ENCODE measurements at regions not wholly inside any gene's neighbourhood (a gene's known extent, or its start where the extent isn't known, plus 50 kb on each side); places are given as distances from the start of the nearest gene placed in this dataset.

- DNase-seq (ENCODE audit: low read depth), result no peak
These were observed 295.3 kb downstream of the PTPRU start for GRCh38 chr1:29531596-29531995.

GRCh38 chr1:29529677-29530278 is 293.5 kb downstream of the PTPRU start:
- DNase-seq (ENCODE audit: low read depth), result no peak

DNA sequence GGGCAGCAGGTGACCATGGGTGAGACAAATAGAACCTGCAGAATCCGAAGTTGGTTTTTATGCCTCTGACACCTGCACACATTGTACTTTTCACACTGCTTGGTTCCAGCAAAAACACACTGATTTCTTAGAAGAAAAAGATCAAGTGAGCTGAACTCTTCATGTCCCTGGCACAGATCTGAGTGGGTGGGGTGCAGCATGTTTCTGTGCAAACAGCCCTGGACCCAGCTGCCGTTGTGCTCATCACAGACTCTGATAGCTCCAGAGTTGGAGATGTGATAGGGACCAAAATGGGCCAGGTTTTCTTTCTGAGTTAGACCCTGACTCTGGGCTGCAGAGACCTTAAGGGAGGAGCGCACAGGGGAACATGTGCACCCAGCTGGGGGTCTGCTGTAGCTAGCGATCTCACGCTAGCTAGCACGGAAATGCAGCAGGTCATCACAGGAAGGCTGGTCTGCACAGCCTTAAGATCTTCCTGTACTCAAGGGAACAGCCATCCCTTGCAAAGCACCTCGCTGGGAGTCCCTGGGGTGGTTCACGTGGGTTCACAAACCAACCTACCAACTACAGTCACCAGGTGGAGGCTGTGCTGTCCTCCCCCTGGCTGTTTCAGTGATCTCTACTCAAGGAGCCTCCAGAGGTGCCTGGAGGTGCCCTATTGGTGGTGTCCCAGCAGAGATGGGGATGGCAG is 291.1 kb downstream of the PTPRU start:
- no peak for DNase-seq (ENCODE audit: low read depth)

DNA sequence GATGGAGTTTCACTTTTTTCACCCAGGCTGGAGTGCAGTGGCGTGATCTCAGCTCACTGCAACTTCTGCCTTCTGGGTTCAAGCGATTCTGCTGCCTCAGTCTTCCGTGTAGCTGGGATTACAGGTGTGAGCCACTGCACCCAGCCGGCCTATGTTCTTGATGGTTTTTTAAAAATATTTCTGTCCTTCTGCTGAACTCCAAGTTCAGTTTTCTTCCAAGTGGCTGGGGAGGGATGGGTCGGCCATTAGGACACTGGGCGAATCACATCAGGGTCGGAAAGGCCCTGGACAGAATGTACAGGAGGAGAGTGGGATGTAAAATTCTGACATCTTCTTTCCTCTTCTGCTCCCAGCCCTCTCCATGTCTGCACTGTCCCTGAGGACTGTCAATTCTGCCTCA is 289.6 kb downstream of the PTPRU start:
- DNase-seq (ENCODE audit: low read depth), result no peak

DNA sequence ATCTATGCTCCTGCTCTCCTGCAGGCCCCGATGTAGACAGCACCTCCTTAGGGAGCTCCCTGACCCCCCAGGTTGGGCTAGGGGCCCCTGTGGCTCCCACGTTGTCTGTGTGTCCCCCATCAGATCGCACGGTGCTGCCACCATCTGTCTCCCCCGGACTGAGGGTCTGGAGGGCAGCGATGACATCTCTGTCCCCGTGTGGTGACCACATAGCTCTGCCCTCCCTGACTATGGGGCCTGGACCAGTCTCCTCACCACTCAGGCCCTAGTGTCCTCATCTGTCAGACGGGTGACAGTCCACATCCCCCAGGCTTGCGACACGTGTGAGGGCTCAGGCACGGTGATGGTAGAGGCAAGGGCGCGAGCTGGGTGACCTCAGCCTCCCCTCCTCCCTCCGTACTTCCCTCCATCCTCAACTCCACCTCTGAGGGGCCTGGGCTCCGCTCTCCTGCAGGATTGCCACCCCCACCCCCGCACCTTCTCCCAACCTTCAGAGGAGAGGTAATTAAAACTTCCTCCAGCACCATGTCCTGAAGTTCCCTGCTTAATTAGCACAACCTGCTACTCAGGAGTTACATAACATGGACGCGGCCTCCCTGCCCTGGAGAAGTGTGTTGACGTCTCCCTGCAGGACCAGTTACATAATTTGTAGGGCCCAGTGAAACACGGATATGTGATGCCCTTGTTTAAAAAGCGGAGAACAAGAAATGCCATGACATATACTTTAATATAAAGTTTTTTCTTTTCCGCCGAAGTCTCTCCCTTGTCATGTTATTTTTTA is 288.2 kb downstream of the PTPRU start:
- no peak for DNase-seq (ENCODE audit: low read depth)

- no peak for DNase-seq (ENCODE audit: low read depth)
These were observed 287.3 kb downstream of the PTPRU start for GRCh38 chr1:29523576-29523975.

- no peak for DNase-seq (ENCODE audit: low read depth)
These were observed 286.8 kb downstream of the PTPRU start for GRCh38 chr1:29523136-29523535.

DNA sequence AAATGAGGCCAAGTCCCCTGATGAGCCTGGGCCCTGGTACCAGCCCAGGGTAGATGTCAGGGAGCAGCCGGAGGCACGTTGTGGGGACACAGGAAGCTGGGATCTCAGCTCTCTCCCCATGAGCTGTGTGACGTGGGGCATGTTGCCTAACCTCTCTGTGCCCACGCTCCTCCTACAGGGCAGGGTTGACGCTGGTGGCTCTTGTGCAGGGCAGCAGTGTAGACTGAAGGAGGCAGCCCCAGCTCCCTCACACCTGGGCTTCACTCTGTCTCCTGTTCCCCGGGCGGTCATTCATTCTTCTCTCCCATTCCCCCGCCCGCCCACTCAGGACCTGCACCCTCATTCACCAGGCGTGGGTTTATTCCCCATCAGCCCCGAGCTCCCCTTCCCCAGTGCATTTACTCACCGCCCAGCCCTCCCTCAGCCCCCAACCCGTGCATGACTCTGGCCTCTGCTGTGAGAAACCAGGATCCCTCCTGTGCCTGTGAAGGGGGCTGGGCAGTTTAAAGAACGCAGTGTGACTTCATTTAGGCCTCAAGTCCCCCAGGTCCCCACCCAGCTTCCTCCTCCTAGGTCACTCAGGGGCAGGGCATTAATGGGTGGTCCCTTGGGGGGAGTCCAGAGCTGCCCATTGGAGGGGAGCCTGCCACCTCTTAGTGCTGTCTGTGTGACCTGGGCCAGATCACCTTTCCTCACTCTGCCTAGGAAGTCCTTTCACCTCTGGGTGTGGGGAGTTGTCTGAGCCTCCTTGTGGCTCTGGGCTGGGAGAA is 285.7 kb downstream of the PTPRU start:
- no peak for DNase-seq (ENCODE audit: low read depth)

- DNase-seq (ENCODE audit: low read depth), result no peak
These were observed 285.1 kb downstream of the PTPRU start for GRCh38 chr1:29521438-29521715.

- no peak for DNase-seq (ENCODE audit: low read depth)
These were observed 284.5 kb downstream of the PTPRU start for GRCh38 chr1:29520571-29521437.

GRCh38 chr1:29519788-29520110 is 283.4 kb downstream of the PTPRU start:
- DNase-seq (ENCODE audit: low read depth), result no peak

GRCh38 chr1:29519108-29519787 is 282.9 kb downstream of the PTPRU start:
- DNase-seq (ENCODE audit: low read depth), result no peak

- no peak for DNase-seq (ENCODE audit: low read depth)
These were observed 282.0 kb downstream of the PTPRU start for GRCh38 chr1:29518183-29518835.

DNA sequence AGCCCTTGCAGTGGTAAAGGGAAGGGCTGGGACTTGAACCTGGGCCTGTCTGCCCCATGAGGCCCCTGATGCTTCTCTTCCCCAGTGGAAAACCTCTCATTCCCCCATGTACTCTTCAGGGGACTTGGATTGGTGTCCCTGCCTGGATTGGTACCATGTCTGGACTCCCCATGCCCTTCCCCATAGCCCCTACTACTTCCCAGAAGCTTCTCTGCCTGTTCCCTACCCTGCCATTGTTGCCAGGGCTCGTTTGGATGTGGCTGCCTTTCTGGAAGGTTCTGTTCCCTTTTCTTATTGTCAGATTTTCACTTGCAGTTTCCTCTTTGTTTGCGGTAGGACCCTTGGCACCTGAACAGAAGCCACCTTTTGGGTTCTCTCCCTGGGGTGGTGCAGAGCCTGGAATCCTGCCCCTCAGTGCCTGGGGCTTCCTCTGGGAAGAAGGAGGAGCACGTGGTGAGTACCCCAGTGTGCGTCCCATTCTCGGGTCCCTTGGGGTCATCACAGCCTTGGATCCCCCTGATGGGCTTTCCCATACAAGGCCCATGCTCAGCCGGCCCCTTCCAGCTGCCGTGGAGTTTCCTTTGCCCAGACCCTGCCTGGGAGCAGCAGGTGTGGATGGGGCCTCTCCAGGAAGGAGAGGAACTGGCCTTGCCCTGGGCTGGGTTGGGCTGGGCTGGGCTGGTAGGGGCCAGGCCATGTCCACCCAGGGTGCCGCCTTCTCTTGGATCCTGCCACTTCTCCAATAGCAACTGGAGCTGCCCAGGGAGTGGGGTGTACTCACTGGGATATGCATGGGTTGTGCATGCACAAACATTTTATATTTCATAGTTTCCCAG is 281.1 kb downstream of the PTPRU start:
- DNase-seq (ENCODE audit: low read depth), result no peak

- DNase-seq (ENCODE audit: low read depth), result no peak
These were observed 279.9 kb downstream of the PTPRU start for GRCh38 chr1:29516063-29516820.

GRCh38 chr1:29515170-29515955 is 279.0 kb downstream of the PTPRU start:
- DNase-seq (ENCODE audit: low read depth), result no peak

DNA sequence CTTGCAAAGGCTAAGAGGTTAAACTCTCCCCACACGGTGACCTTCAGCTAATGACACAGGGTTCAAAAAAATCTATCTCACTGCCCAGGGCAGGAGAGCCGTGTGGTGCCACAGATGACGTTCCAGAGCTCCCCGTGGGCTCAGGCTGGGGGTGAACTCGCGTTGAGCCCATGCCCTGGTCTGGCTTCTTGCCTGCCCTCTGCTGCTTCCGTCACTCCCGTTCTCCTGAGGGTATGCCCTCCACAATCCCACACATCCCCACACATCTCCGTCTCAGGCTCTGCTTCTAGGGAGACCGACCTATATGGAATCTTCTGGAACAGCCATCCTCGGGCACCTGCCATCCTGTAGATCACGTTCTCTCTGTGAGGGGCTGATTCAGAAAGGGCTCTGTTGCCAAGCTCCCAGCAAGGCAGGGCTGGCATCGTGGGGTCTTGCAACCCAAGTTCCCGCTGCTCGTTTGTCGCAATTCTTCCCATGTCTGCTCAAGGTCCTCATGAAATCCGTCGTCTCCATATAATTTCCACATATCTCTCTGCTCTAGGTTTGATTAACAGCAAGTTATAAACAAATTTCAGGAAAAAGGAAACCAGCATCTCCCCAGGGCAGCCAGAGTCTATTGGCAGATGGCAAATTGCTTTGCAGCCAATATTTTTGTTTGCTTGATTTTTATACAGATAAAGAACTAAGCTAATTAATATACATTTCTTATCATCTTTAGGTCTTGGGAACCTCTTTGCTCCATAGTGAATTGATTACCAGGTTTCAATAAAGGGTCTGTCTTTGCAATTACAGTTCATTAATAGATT is 278.2 kb downstream of the PTPRU start:
- no peak for DNase-seq (ENCODE audit: low read depth)
